GM10266 (cell line): ENCODE measurements at regions not wholly inside any gene's neighbourhood (a gene's known extent, or its start where the extent isn't known, plus 50 kb on each side); places are given as distances from the start of the nearest gene placed in this dataset.

Experiments
- DNase-seq: peaks from one replicate; pipeline ENCODE4 v3.0.0; 2012; ENCODE audit errors: extremely low spot score
- CTCF ChIP-seq: IDR thresholded peaks from 2 replicates; pipeline ENCODE4 v1.5.1; 2012; ENCODE audit warnings: mild to moderate bottlenecking, low read depth; ENCODE audit not compliant: control insufficient read depth, insufficient read depth; ENCODE audit errors: missing control alignments

GRCh38 chr13:76016799-76017400 lies 380.8 kb downstream of the LMO7 start:
- peak; percentile 56 for TF ChIP-seq CTCF
- peak; percentile 19 for DNase-seq

GRCh38 chr13:76014406-76015318 lies 378.5 kb downstream of the LMO7 start:
- no peak for TF ChIP-seq CTCF
- DNase-seq, result no peak

GRCh38 chr13:76012091-76012721 lies 376.1 kb downstream of the LMO7 start:
- no peak for TF ChIP-seq CTCF
- DNase-seq, result no peak

- no peak for DNase-seq
- TF ChIP-seq CTCF, result no peak
Measured at GRCh38 chr13:76009267-76009890, 373.2 kb downstream of the LMO7 start.

- TF ChIP-seq CTCF, result no peak
- DNase-seq, result no peak
Measured at GRCh38 chr13:76004416-76004815, 368.3 kb downstream of the LMO7 start.

GRCh38 chr13:76000131-76000530 lies 364.0 kb downstream of the LMO7 start:
- TF ChIP-seq CTCF, result no peak
- DNase-seq, result no peak

- no peak for TF ChIP-seq CTCF
- no peak for DNase-seq
Measured at GRCh38 chr13:75996582-75996981, 360.5 kb downstream of the LMO7 start.
